ENCODE measurements at regions not wholly inside any gene's neighbourhood (a gene's known extent, or its start where the extent isn't known, plus 50 kb on each side); places are given as distances from the start of the nearest gene placed in this dataset.

DNA sequence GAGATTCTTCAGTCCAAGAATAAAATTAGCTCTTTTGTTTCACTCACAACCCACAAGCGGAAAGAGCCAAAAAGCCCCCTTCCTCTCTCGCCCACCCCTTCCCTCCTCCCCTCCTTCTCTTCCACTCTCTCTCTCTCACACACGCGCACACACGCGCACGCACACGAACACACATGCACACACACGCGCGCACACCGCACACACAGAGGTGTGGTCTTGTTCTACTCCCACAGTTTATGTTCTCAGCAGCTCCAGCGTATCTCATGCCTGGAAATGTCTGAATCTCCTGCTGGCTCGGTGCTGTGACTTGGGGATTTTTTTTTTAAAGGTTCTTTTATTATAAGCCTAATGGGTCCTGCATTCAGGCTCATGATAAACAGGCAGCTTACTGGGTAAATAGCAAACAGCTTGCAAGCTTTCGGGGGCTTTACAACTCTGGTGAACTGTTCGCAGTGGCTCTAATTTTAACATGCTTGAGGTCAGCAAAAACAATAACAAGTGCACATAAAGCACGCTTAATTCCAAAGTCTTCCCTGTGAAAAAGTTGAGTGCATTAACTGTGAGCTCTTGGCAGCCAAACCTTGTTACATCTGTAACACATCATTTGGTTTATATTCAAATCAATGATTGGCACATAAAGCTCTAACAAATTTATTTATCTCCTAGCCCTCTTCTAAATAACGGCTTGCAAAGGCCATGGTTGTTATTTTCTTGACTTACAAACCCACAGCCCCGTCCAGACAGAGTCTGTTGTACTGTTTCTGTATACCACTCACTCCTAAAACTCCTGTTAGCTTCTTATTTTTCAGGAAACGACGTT, 424.1 kb upstream of the MGMT start:
- H3K4me3 ChIP-seq (ENCODE audit: insufficient read depth, low read depth, low read length, poor library complexity, severe bottlenecking) = no peak overlapping the region
- no peaks in the 10 kb centered on the region for H3K4me1 ChIP-seq (ENCODE audit: control insufficient read depth, insufficient read depth, low read length, poor library complexity, severe bottlenecking)
- H3K36me3 ChIP-seq (ENCODE audit: control insufficient read depth, insufficient read depth, low read length) = no peaks in the 10 kb centered on the region
- no peak for DNase-seq
- no peaks in the 10 kb centered on the region for H3K9me3 ChIP-seq (ENCODE audit: control insufficient read depth, low read length)
- H3K27me3 ChIP-seq (replicated peaks; ENCODE audit: control insufficient read depth, insufficient read depth, low read length, poor library complexity, severe bottlenecking) = no peaks in the 10 kb centered on the region
- no peak overlapping the region for H3K27ac ChIP-seq (ENCODE audit: insufficient read depth, low read length, poor library complexity, severe bottlenecking)

DNA sequence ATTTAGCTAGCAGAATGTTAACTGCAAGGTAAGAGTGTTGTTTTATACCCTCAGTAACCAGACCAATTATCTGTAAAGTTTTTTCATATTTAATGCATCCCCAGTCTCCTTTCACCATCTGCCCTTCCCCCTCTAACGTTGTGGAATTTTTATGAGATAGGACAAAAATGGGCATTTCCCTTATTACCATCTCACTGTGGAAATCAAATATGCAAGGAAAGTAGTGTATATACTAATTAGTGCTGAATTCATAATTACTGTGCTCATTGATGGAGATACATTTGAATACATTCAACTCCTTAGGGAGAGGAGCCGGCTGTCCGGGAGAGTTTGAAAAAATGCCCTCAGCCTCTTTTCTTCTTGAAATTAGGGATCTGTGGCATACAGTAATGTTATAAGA, 423.4 kb upstream of the MGMT start:
- Histone ChIP-seq H3K27me3 (replicated peaks; ENCODE audit: control insufficient read depth, insufficient read depth, low read length, poor library complexity, severe bottlenecking) (no peaks in the 10 kb centered on the region), H3K27ac (ENCODE audit: insufficient read depth, low read length, poor library complexity, severe bottlenecking) (no peak overlapping the region), H3K4me1 (ENCODE audit: control insufficient read depth, insufficient read depth, low read length, poor library complexity, severe bottlenecking) (no peaks in the 10 kb centered on the region), H3K4me3 (ENCODE audit: insufficient read depth, low read depth, low read length, poor library complexity, severe bottlenecking) (no peak overlapping the region), H3K36me3 (ENCODE audit: control insufficient read depth, insufficient read depth, low read length) (no peaks in the 10 kb centered on the region), H3K9me3 (ENCODE audit: control insufficient read depth, low read length) (no peaks in the 10 kb centered on the region)
- no peak for DNase-seq

DNA sequence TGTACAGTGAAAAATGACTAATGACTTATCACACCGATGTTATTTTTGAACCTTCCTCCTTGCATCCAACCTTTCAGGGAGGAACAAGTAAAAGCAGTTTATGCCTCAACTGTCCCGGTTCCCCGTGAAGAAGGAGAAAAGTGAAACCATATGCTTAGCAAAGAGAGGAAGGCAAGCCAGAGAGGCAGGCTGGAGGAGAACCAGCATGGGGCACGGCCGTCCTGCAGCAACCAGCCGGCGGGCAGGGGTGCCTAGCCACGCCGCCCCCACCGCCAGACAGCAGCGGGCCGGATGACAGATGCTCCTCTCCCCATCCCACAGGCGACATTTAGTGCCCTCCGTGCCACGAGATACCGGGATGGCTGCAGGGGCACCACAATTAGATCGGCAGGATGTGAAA, 421.4 kb upstream of the MGMT start:
- Histone ChIP-seq H3K4me1 (ENCODE audit: control insufficient read depth, insufficient read depth, low read length, poor library complexity, severe bottlenecking) (no peaks in the 10 kb centered on the region), H3K27me3 (replicated peaks; ENCODE audit: control insufficient read depth, insufficient read depth, low read length, poor library complexity, severe bottlenecking) (no peaks in the 10 kb centered on the region), H3K9me3 (ENCODE audit: control insufficient read depth, low read length) (no peaks in the 10 kb centered on the region), H3K27ac (ENCODE audit: insufficient read depth, low read length, poor library complexity, severe bottlenecking) (no peak overlapping the region), H3K36me3 (ENCODE audit: control insufficient read depth, insufficient read depth, low read length) (no peaks in the 10 kb centered on the region), H3K4me3 (ENCODE audit: insufficient read depth, low read depth, low read length, poor library complexity, severe bottlenecking) (no peak overlapping the region)
- DNase-seq = no peak

DNA sequence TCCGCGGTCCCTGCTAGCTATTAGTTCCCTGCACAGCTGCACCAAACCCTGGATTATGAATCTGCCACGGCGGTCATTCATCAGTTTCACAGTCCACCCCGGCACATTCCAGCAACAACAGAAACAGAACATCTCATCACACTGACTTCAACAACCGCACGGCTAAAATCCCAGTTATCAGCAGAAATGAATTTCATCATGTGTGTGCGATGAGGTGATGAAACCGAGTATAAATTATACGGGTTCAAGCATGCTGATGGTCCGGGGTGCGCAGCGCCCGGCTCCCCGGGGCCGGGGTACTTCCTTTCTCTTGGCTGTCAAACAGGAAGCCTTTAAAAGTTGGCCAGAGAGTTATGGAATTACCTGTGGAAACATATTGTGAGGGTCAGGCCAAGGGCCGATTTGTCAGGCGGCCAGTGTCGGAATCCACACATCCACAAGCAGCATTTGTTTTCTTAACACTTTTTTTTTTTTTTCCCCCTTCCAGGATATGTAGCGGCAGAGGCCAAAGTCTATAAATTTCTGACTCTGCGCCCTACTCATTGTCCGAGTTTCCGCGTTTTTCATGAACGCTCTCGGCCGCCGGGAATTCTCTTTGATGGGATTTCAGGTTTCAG, 420.9 kb upstream of the MGMT start:
- Histone ChIP-seq H3K4me1 (ENCODE audit: control insufficient read depth, insufficient read depth, low read length, poor library complexity, severe bottlenecking) (no peaks in the 10 kb centered on the region), H3K27ac (ENCODE audit: insufficient read depth, low read length, poor library complexity, severe bottlenecking) (no peak overlapping the region), H3K4me3 (ENCODE audit: insufficient read depth, low read depth, low read length, poor library complexity, severe bottlenecking) (no peak overlapping the region), H3K36me3 (ENCODE audit: control insufficient read depth, insufficient read depth, low read length) (no peaks in the 10 kb centered on the region), H3K27me3 (replicated peaks; ENCODE audit: control insufficient read depth, insufficient read depth, low read length, poor library complexity, severe bottlenecking) (no peaks in the 10 kb centered on the region), H3K9me3 (ENCODE audit: control insufficient read depth, low read length) (no peaks in the 10 kb centered on the region)
- no peak for DNase-seq

DNA sequence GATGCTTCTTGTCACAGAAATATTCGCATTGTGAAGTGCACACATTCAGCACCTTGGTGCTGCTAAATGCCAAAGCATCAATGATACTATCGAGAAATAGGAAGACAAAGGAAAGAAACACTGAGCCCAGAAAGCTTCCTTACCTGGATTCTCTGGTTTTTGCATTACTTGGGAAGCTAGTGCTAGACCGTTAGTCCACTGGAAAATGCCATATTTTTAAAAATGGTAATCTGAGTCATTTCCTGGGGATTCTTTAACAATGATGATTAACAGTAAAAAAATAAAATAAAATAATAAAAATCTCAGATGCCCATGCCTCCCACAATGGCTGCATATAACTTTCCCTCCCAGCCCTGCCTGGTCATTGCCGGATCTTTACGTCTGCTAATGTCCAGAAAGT, 420.1 kb upstream of the MGMT start:
- no peaks in the 10 kb centered on the region for H3K9me3 ChIP-seq (ENCODE audit: control insufficient read depth, low read length)
- DNase-seq = no peak
- no peak overlapping the region for H3K4me3 ChIP-seq (ENCODE audit: insufficient read depth, low read depth, low read length, poor library complexity, severe bottlenecking)
- H3K27me3 ChIP-seq (replicated peaks; ENCODE audit: control insufficient read depth, insufficient read depth, low read length, poor library complexity, severe bottlenecking) = no peaks in the 10 kb centered on the region
- H3K4me1 ChIP-seq (ENCODE audit: control insufficient read depth, insufficient read depth, low read length, poor library complexity, severe bottlenecking) = no peaks in the 10 kb centered on the region
- no peaks in the 10 kb centered on the region for H3K36me3 ChIP-seq (ENCODE audit: control insufficient read depth, insufficient read depth, low read length)
- H3K27ac ChIP-seq (ENCODE audit: insufficient read depth, low read length, poor library complexity, severe bottlenecking) = no peak overlapping the region

DNA sequence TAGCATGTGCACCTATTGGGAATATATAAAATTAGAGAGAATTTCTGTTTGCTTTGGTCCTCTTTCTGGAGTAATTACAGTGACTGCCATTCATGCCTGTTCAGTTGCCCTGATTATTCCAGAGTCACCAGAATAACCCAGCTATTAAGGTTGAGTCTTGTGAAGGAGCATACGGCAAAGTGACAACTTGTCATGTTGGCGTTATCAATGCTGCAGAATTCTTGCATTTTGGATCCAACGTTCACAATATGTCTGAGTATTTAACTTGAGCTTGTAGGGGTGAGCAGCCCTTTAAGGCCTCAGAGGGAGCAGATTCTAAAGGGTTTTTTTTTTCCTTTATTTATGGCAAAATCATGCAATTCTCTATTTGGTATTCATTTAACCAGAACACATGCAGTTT, 419.4 kb upstream of the MGMT start:
- Histone ChIP-seq H3K36me3 (ENCODE audit: control insufficient read depth, insufficient read depth, low read length) (no peaks in the 10 kb centered on the region), H3K4me3 (ENCODE audit: insufficient read depth, low read depth, low read length, poor library complexity, severe bottlenecking) (no peak overlapping the region), H3K27ac (ENCODE audit: insufficient read depth, low read length, poor library complexity, severe bottlenecking) (no peak overlapping the region), H3K27me3 (replicated peaks; ENCODE audit: control insufficient read depth, insufficient read depth, low read length, poor library complexity, severe bottlenecking) (no peaks in the 10 kb centered on the region), H3K9me3 (ENCODE audit: control insufficient read depth, low read length) (no peaks in the 10 kb centered on the region), H3K4me1 (ENCODE audit: control insufficient read depth, insufficient read depth, low read length, poor library complexity, severe bottlenecking) (no peaks in the 10 kb centered on the region)
- DNase-seq = no peak

DNA sequence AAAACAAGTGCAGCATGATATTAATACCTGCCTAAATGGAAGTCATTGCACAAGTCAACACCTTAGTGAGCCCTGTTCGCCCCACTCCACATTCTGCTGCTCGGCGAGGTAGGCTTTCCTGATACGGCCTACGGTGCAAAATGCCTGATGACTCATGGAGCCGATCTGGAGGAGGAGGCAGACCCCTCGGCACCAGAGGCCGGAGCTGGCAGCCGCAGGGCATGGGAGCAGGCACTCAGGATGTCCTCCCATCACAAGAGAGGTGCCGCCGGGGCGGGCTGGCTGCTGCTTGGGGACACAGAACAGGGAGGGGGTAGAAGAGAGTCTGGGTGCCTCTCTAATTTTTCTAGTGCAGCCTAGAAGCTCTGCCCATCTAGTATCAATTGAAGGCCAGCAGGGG, 418.5 kb upstream of the MGMT start:
- Histone ChIP-seq H3K9me3 (ENCODE audit: control insufficient read depth, low read length) (no peaks in the 10 kb centered on the region), H3K4me3 (ENCODE audit: insufficient read depth, low read depth, low read length, poor library complexity, severe bottlenecking) (no peak overlapping the region), H3K36me3 (ENCODE audit: control insufficient read depth, insufficient read depth, low read length) (no peaks in the 10 kb centered on the region), H3K27ac (ENCODE audit: insufficient read depth, low read length, poor library complexity, severe bottlenecking) (no peak overlapping the region), H3K27me3 (replicated peaks; ENCODE audit: control insufficient read depth, insufficient read depth, low read length, poor library complexity, severe bottlenecking) (no peaks in the 10 kb centered on the region), H3K4me1 (ENCODE audit: control insufficient read depth, insufficient read depth, low read length, poor library complexity, severe bottlenecking) (no peaks in the 10 kb centered on the region)
- no peak for DNase-seq

DNA sequence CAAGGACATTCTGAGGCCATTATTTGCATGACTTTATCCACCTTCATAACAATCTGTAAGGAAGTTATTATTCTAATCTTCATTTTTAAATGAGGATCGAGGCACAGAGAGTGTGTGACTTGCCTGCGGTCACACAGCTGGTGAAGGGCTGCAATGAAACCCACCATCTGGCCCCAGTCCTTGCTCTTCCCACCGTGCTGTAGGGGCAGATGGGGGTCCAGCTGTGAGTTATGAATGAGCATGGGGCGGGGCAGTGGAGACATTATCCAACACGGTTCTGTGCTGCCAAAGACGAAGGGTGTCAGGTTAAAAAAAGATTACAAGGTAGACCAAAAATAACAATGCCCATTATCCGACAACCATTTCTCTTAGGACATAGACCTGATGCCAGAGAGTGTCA, 417.5 kb upstream of the MGMT start:
- no peak for DNase-seq

DNA sequence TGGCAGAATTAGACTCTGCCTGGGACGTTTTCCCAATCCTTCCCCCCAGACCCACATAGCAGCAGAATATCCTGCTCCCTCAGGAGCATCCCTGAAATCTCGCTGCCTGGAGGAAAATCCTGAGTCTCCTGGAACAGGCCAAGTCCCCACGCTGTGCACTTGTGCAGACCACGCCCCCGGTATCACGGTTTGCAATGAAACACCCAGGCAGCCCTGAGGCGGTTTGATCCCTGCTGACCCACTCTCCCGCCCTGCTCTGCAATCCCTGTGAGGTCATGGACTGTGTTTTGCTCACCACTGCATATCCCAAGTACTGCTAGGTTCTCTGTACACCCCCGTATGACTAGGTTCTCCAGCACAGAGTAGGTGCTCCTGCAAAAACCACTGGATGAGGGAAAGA, 411.8 kb upstream of the MGMT start:
- DNase-seq = no peak
- H3K9me3 ChIP-seq (ENCODE audit: control insufficient read depth, low read length) = no peaks in the 10 kb centered on the region
- H3K4me3 ChIP-seq (ENCODE audit: insufficient read depth, low read depth, low read length, poor library complexity, severe bottlenecking) = no peak overlapping the region
- no peaks in the 10 kb centered on the region for H3K27me3 ChIP-seq (replicated peaks; ENCODE audit: control insufficient read depth, insufficient read depth, low read length, poor library complexity, severe bottlenecking)
- no peak overlapping the region for H3K27ac ChIP-seq (ENCODE audit: insufficient read depth, low read length, poor library complexity, severe bottlenecking)
- peaks cover 13% of the 10 kb centered on the region for H3K4me1 ChIP-seq (ENCODE audit: control insufficient read depth, insufficient read depth, low read length, poor library complexity, severe bottlenecking)
- no peaks in the 10 kb centered on the region for H3K36me3 ChIP-seq (ENCODE audit: control insufficient read depth, insufficient read depth, low read length)

More for the DNA sequence above, 417.5 kb upstream of the MGMT start:
- H3K4me3 ChIP-seq (ENCODE audit: insufficient read depth, low read depth, low read length, poor library complexity, severe bottlenecking) = no peak overlapping the region
- no peaks in the 10 kb centered on the region for H3K27me3 ChIP-seq (replicated peaks; ENCODE audit: control insufficient read depth, insufficient read depth, low read length, poor library complexity, severe bottlenecking)
- no peaks in the 10 kb centered on the region for H3K36me3 ChIP-seq (ENCODE audit: control insufficient read depth, insufficient read depth, low read length)
- no peaks in the 10 kb centered on the region for H3K4me1 ChIP-seq (ENCODE audit: control insufficient read depth, insufficient read depth, low read length, poor library complexity, severe bottlenecking)
- H3K27ac ChIP-seq (ENCODE audit: insufficient read depth, low read length, poor library complexity, severe bottlenecking) = no peak overlapping the region
- no peaks in the 10 kb centered on the region for H3K9me3 ChIP-seq (ENCODE audit: control insufficient read depth, low read length)

DNA sequence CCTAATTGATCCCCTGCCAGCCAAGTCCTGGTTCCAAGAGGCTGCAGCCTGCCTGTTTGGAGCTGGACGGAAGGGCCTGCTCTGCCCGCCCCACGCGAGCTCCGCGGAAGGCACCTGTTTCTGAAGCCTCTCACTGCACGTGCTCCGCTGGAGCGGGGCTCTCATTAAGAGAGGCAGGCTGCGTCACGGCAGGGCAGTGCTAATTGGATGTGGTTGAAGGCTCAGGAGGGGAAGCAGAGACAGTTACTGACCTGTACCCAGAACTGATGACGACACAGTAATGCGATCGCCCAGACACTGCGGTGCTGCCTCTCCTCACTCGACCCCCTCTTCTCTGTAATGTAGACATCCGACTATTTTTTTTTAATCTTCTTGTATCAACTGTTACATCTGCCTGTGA, 411.1 kb upstream of the MGMT start:
- no peak overlapping the region for H3K4me3 ChIP-seq (ENCODE audit: insufficient read depth, low read depth, low read length, poor library complexity, severe bottlenecking)
- peaks cover 13% of the 10 kb centered on the region for H3K4me1 ChIP-seq (ENCODE audit: control insufficient read depth, insufficient read depth, low read length, poor library complexity, severe bottlenecking)
- H3K27ac ChIP-seq (ENCODE audit: insufficient read depth, low read length, poor library complexity, severe bottlenecking) = no peak overlapping the region
- no peaks in the 10 kb centered on the region for H3K36me3 ChIP-seq (ENCODE audit: control insufficient read depth, insufficient read depth, low read length)
- H3K27me3 ChIP-seq (replicated peaks; ENCODE audit: control insufficient read depth, insufficient read depth, low read length, poor library complexity, severe bottlenecking) = no peaks in the 10 kb centered on the region
- DNase-seq = no peak
- H3K9me3 ChIP-seq (ENCODE audit: control insufficient read depth, low read length) = no peaks in the 10 kb centered on the region
